ENCODE measurements at regions not wholly inside any gene's neighbourhood (a gene's known extent, or its start where the extent isn't known, plus 50 kb on each side); places are given as distances from the start of the nearest gene placed in this dataset.

- no peaks in the 10 kb centered on the region for H3K36me3 Mint-ChIP-seq
- ChIA-PET CTCF (no interaction called here), POLR2A (no interaction called here)
- no peak overlapping the region for H3K4me3 Mint-ChIP-seq
- no peaks in the 10 kb centered on the region for H3K9me3 Mint-ChIP-seq
- H3K27ac Mint-ChIP-seq: no peak overlapping the region
- TF ChIP-seq SMAD3 (CRISPR knock-in tag; IDR thresholded peaks at IDR 0.05; ENCODE audit: borderline replicate concordance): no peak
- TF ChIP-seq MYBL2 (CRISPR knock-in tag; IDR thresholded peaks at IDR 0.05): no peak
- TF ChIP-seq ZNF396 (CRISPR knock-in tag; IDR thresholded peaks at IDR 0.05; ENCODE audit: borderline replicate concordance): no peak
- TF ChIP-seq PRRX2 (CRISPR knock-in tag; IDR thresholded peaks at IDR 0.05): no peak
- no peak for TF ChIP-seq EMX1 (CRISPR knock-in tag; IDR thresholded peaks at IDR 0.05)
- no peaks in the 10 kb centered on the region for H3K27me3 Mint-ChIP-seq (ENCODE audit: low read depth)
- ATAC-seq: peak; percentile 26
- H3K4me1 Mint-ChIP-seq: no peaks in the 10 kb centered on the region
- DNase-seq (ENCODE audit: low spot score): no peak
These were observed 344.5 kb upstream of the LRATD1 start for GRCh38 chr2:14288016-14288415.

- H3K27me3 Mint-ChIP-seq (ENCODE audit: low read depth): no peaks in the 10 kb centered on the region
- no peak overlapping the region for H3K27ac Mint-ChIP-seq
- TF ChIP-seq TEAD4 (CRISPR knock-in tag; IDR thresholded peaks at IDR 0.05): no peak
- TF ChIP-seq ELF4 (CRISPR knock-in tag; IDR thresholded peaks at IDR 0.05; ENCODE audit: low read depth): no peak
- no peak for TF ChIP-seq NFE2L1 (CRISPR knock-in tag; IDR thresholded peaks at IDR 0.05)
- no peak for TF ChIP-seq MYBL2 (CRISPR knock-in tag; IDR thresholded peaks at IDR 0.05)
- no peak for TF ChIP-seq JAZF1 (CRISPR knock-in tag; IDR thresholded peaks at IDR 0.05)
- no peak for TF ChIP-seq GABPB1 (CRISPR knock-in tag; IDR thresholded peaks at IDR 0.05)
- TF ChIP-seq RELA (CRISPR knock-in tag; IDR thresholded peaks at IDR 0.05; ENCODE audit: borderline replicate concordance): no peak
- TF ChIP-seq, protein P1, sequence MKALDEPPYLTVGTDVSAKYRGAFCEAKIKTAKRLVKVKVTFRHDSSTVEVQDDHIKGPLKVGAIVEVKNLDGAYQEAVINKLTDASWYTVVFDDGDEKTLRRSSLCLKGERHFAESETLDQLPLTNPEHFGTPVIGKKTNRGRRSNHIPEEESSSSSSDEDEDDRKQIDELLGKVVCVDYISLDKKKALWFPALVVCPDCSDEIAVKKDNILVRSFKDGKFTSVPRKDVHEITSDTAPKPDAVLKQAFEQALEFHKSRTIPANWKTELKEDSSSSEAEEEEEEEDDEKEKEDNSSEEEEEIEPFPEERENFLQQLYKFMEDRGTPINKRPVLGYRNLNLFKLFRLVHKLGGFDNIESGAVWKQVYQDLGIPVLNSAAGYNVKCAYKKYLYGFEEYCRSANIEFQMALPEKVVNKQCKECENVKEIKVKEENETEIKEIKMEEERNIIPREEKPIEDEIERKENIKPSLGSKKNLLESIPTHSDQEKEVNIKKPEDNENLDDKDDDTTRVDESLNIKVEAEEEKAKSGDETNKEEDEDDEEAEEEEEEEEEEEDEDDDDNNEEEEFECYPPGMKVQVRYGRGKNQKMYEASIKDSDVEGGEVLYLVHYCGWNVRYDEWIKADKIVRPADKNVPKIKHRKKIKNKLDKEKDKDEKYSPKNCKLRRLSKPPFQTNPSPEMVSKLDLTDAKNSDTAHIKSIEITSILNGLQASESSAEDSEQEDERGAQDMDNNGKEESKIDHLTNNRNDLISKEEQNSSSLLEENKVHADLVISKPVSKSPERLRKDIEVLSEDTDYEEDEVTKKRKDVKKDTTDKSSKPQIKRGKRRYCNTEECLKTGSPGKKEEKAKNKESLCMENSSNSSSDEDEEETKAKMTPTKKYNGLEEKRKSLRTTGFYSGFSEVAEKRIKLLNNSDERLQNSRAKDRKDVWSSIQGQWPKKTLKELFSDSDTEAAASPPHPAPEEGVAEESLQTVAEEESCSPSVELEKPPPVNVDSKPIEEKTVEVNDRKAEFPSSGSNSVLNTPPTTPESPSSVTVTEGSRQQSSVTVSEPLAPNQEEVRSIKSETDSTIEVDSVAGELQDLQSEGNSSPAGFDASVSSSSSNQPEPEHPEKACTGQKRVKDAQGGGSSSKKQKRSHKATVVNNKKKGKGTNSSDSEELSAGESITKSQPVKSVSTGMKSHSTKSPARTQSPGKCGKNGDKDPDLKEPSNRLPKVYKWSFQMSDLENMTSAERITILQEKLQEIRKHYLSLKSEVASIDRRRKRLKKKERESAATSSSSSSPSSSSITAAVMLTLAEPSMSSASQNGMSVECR (CRISPR knock-in tag; IDR thresholded peaks at IDR 0.05; ENCODE audit: borderline replicate concordance): no peak
- no peak for TF ChIP-seq FOXJ3 (CRISPR knock-in tag; IDR thresholded peaks at IDR 0.05; ENCODE audit: borderline replicate concordance)
- no peak for TF ChIP-seq FOXP1 (CRISPR knock-in tag; IDR thresholded peaks at IDR 0.05; ENCODE audit: borderline replicate concordance)
- no peak for TF ChIP-seq CREM (CRISPR knock-in tag; IDR thresholded peaks at IDR 0.05)
- TF ChIP-seq STAT6 (CRISPR knock-in tag; conservative IDR thresholded peaks at IDR 0.05; ENCODE audit: low read depth): no peak
- no peak for TF ChIP-seq CBFB (CRISPR knock-in tag; IDR thresholded peaks at IDR 0.05; ENCODE audit: low read depth)
- H3K4me1 Mint-ChIP-seq: no peaks in the 10 kb centered on the region
- no peaks in the 10 kb centered on the region for H3K36me3 Mint-ChIP-seq
- no peak overlapping the region for H3K4me3 Mint-ChIP-seq
- no peaks in the 10 kb centered on the region for H3K9me3 Mint-ChIP-seq
- POLR2A ChIA-PET: no interaction called here
- ATAC-seq: no peak
- no peak for DNase-seq (ENCODE audit: low spot score)
- CTCF ChIA-PET: no interaction called here
These were observed 339.6 kb upstream of the LRATD1 start for GRCh38 chr2:14292964-14293363.

DNA sequence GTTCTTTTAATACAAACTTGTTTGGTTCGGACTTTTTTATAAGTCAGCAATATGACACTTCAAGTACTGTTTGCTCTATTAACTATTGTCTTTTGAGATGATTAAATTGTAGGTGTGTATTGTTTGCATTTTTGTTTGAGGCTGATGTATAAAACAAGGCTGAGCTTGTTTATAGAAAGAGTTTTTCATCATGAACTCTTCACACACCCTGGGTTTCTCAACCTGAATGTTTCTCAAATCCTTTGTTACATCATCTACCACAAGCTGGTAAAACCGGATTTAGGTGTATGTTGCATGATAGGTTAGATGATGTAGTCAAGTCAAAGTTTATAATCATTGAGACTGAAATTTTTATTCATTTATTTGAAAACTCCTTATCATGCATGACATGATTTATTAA, 335.2 kb upstream of the LRATD1 start:
- Mint-ChIP-seq H3K36me3 (no peaks in the 10 kb centered on the region), H3K9me3 (no peaks in the 10 kb centered on the region), H3K27me3 (ENCODE audit: low read depth) (no peaks in the 10 kb centered on the region; the same call in 1 of the 2 replicates), H3K27ac (no peak overlapping the region), H3K4me3 (no peak overlapping the region), H3K4me1 (peaks cover 5% of the 10 kb centered on the region; the same call in 1 of the 2 replicates)
- ATAC-seq (no peak), DNase-seq (ENCODE audit: low spot score) (no peak)
- ChIA-PET CTCF (no interaction called here), POLR2A (no interaction called here)
- TF ChIP-seq NR2C2 (CRISPR knock-in tag; IDR thresholded peaks at IDR 0.05) (no peak), TEAD1 (CRISPR knock-in tag; IDR thresholded peaks at IDR 0.05) (no peak), CREM (CRISPR knock-in tag; IDR thresholded peaks at IDR 0.05) (no peak), E2F5 (CRISPR knock-in tag; IDR thresholded peaks at IDR 0.05) (no peak), NFE2L1 (CRISPR knock-in tag; IDR thresholded peaks at IDR 0.05) (no peak), STAT6 (CRISPR knock-in tag; conservative IDR thresholded peaks at IDR 0.05; ENCODE audit: low read depth) (no peak), OVOL2 (CRISPR knock-in tag; IDR thresholded peaks at IDR 0.05; ENCODE audit: borderline replicate concordance) (no peak), FOXP1 (CRISPR knock-in tag; IDR thresholded peaks at IDR 0.05; ENCODE audit: borderline replicate concordance) (no peak)
- TF ChIP-seq, protein P2, sequence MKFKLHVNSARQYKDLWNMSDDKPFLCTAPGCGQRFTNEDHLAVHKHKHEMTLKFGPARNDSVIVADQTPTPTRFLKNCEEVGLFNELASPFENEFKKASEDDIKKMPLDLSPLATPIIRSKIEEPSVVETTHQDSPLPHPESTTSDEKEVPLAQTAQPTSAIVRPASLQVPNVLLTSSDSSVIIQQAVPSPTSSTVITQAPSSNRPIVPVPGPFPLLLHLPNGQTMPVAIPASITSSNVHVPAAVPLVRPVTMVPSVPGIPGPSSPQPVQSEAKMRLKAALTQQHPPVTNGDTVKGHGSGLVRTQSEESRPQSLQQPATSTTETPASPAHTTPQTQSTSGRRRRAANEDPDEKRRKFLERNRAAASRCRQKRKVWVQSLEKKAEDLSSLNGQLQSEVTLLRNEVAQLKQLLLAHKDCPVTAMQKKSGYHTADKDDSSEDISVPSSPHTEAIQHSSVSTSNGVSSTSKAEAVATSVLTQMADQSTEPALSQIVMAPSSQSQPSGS (CRISPR knock-in tag; IDR thresholded peaks at IDR 0.05; ENCODE audit: borderline replicate concordance, low read depth): no peak

Measured in WTC11 (cell line).